Suppressor macrophage treated with lipopolysaccharide for 4 hours (primary cell): ENCODE measurements at regions not wholly inside any gene's neighbourhood (a gene's known extent, or its start where the extent isn't known, plus 50 kb on each side); places are given as distances from the start of the nearest gene placed in this dataset.

Experiments used
- DNase-seq: peaks from one replicate; pipeline ENCODE4 v3.0.0-alpha.2; 2020

DNA sequence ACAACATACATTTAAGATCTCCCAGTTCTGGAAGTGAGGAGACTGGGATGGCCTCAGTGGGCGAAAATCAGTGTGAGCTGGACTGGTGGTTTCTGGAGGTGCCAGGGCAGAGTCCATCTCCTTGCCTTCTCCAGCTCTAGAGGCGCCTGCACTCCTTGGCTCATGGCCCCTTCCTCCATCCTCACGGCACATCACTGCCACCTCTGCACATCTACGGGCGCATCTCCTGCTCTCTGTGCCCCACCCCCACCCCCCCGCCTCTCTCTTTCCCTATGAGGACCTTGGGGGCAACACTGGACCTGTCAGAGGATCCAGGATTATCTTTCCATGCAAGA, 62.8 kb upstream of the DIO3 start:
- no peak for DNase-seq

DNA sequence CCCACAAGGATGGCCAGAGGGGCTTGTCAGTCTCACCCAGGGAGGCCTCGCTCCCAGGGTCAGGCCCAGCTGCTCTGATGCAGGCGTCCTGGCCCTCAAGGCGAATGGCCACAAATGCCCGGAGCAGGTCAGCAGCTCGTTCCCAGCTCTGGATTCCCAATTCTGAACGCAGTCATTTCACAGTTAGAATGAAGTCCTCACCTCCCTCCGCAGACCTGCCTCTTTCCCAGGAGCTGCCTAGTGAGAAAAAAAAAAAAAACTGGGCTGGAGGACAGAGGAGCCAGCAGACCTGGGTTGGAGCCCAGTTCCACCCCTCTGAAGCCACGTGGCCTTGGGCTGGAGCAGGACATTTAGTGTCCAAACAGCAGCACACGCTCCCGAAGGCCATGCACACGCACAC, 62.2 kb upstream of the DIO3 start:
- DNase-seq, result no peak

DNA sequence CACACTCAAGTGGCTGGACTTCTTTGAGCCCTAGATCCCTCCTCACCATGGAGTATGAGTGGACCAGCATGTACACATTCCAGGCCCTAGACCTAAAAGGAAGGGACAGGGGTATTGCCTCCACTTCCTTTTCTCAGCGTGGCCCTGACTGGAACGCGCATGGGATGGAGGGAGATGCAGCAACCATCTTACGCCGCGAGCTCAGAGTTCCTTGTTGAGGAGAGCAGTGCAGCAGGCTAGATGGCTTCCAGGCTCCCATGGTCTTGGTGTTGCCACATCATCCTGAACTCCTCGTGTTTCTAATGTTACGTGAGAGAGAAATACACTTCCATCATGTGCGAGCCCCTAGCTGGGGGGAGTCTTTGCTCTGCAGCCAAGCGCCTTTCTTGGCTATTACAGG, 61.8 kb upstream of the DIO3 start:
- no peak for DNase-seq

DNA sequence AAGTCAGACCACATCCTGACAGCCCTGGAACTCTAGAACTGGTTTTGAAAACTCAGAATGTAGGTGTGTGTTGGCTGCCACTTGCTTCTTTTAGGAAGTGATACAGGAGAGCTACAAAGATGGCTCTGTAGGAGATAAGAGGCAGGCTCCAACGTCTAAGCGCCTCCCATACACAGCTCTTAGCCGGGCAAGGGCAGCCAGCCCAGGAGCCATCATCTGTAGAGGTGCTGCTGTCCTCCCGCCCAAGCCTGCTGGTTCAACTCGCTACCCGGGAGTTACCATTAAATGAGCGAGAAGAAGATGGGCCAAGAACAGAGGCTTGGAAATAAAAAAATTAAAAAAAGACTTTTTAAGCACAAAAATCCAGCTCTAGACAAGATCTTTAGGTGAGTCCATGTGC, 61.2 kb upstream of the DIO3 start:
- DNase-seq, result no peak

DNA sequence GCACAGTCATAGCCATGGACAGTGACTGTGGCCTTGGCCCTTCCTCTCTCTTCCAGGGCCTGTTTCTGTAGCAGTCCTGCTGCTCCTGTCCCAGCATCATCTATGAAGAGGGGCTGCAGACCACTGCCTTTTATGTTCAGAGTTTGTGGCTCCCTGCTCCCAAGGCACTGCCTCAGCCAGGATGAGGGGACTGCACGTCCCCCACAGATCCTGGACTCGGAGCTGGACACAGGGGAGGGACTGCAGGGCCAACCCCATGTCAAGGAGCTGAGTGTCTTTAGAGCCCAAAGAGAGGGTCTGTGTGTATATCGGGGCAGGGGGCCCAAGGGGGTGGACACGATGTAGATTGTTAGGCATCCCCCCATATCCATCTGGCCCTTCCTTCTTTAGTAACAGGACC, 60.6 kb upstream of the DIO3 start:
- DNase-seq, result no peak

DNA sequence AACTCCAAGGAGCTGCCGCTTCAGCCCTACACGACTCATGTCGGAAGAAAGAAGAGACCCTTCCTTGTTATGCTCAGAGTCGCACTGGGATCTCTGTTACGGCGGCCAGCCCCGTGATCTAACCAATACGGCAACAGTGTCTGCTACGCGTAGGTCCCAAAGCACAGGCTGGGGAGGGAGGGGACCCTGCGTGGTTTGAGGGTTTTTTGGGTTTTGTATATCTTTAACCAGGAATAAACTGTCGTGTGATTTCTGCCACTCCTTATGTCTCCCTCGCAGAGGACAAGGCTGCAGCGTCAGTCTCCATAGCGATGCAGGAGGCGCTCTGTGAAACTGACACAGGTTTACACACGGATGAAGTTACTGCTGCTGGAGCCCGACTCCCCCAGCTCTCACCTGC, 60.0 kb upstream of the DIO3 start:
- no peak for DNase-seq

DNA sequence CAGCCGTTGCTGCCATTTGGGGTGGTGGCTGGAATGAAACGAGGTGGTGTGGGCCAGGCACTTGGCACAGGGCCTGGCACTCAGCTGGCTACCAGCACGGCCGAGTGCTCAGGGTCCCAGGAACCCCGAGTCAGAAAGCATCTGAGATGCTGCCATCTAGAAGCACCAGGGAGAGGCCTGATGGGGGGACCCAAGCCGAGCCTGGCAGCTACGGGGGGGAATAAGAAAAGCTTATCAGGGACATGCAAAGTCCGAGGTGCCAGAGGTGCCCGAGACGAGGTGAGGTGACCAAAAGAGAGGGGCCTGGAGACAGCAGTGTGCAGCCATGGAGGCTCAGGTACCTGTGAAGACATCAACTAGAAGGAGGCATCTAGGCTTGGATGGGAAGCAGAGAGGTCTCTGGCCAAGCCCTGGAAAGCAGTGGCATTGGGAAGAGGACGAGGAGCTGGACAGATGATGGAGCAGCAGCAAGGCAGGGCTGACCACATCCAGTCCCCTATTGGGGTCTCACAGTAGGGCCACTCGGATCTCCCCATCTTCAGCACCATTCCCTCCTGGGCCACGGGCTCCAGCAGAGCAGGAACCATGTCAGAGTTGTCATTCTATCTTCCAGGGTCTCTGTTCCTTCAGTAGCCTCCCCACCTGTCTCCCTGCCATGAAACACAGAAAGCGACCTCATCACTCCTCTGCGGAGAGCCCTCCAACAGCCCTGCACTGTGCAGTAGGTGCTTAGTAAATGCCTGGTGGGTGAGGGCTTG, 59.3 kb upstream of the DIO3 start:
- no peak for DNase-seq

DNA sequence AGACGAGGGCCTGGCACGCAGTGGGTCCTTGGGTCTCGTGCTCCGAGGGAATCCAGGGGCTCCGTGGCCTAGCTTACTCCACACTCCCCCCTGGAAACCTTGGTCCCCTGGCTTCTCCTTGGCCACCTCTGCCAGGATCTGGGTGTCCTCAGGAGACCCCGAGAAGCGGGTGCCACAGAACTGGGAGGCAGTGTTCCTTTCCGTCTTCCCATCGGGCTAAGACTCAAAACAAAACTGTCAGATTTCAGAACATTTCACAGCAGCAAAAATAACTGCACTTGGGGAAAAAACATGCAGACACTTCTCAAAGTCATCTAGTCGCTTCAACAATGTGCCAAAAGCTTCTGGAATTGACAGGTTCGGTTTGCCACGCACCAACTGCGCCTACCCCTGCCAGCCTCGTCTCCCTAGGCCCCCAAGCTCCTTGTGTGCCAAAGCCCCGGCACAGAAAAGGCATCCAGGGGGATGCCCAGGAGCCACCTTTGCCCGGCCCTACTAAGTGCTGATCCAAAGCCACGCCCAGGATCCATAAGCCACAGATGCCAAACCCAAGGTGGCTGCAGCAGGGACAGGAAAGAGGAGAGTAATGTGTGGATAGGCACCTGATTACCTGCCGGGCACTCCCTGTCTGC, 58.4 kb upstream of the DIO3 start:
- no peak for DNase-seq

DNA sequence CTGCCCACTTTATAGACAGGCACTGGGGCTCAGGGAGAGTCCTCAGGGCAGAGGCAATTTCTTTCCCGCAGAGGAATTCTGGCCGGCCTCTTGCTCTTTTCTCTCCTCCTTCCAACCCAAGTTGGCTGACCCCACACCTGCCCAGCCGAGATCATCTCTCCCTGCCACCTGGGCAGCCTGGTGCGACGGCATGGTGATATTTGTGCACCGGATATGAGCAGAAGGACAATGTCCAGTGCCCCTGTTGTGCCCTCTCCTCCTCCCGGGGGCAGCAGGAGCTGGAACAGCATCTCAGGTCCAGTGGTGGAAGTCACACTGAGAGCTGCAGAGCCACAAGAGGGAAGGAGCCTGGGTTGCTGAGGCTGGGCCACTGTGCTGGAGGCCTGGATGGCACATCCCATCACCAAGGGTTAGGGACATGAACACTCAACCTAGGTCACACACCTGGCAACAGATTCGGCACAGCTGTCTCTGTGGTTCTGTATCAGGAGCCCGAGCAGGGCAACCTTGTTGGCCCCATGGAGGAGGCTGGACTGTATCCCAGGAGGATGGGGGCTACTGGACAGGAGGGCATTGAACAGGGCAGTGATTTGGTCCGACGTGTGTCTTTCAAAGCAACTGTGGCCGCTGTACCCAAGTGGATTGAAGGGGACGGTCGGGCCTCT, 57.7 kb upstream of the DIO3 start:
- DNase-seq, result no peak

DNA sequence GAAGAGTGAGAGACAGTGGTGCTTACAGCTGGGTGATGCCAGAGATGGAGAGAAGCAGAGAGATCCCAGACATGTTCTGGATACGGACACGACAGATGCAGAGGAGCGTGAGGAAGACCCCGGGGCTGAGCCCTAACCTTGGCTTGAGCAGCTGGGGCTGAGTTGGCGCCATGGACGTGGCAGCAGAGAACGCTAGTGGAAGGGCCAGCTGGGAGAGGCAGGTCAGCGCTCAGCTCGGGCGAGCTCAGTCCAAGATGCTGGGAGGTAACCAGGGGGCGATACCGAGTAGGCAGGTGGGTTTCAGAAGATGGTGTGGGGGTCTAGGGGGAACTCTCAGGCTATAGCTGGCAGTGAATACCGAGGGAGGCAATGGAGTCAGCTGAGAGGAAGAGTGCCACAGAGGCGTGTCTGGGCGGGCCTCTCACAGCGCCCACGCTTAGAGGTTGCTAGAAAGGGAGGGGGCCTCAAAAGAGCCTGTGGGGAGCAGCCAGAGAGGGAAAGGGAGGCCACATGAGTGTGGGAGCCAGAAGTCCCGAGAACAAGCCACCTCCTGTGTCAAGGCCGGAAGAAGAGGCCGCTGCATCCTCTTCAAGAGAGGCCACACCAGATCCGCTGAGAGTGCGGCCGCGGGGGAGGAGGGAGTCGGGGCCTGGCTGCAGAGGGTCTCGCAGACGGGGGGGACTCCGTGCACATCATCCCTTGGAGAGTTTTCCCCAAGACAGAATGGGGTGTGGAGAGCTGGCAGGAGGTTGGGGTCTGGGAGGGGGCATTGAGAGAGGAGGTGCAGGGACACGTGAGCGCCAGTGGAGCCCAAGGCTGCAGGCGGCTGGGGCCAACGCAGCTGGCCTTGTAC, 57.0 kb upstream of the DIO3 start:
- DNase-seq, result no peak

DNA sequence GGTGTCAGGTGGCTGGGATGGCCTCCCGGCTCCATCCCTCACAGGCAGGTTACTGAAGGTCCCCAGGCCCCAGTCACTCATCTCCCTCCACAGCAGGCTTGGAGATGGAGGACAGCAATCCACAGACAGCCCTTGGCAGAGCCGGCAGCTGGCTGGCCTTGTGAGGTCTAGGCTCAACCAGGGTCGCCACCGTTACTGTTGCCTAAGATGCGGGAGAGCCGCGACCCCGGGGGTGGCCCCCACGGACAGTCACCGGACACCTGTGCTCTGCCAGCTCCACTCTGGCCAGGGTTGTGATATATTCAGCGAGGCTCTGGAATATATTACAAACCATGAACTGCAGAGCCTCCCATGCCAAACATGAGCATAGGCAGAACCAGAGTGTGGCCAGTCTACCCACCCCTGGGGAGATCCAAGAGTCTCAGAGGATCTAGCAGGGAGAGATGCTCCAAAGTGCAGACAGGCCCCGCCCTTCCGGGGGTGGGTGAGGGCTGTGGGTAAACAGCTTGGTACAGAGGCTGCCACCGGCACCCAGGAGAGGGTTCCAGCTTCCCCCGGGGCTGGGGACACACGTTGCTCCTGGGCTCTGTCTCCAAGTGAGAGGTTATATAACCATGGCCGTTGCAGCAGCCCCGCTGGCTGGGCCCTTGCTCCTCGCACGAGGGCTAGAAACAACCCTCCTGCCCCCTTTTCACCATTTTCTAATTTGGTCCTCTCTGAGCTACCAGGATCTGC, 55.9 kb upstream of the DIO3 start:
- no peak for DNase-seq

DNA sequence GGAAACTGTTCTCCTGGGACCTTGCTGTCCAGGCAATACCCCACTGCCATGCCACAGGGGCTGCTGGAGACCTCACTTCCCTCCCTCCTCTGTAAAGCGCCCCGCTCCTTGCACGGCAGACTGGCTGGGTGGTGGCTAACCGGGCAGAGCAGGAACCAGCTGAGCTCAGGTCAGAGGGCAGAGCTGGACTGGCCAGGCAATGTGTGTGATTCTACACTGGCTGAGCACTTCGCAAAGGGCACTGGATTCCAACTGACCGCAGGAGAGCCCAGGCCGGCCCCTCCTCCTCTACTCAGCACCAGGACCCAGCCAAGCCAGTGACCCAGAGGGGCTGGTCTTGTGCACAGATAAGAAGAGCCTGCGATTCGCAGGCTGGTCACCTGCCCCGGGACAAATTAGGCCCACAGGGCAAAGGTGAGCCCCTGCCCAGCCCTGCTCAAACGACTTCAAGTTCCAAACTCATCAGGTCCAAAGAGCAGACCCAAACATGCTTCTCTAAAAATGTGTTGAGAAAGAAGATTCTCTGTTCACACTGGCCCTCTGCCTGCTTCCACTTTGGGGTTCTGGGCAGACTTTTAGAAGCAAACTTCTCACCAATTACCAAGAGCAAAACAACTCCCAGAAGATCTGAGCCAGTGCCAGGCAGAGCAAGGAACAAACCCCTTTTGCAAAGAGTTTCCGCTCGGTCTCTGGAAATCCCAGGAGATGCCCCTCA, 54.9 kb upstream of the DIO3 start:
- no peak for DNase-seq

DNA sequence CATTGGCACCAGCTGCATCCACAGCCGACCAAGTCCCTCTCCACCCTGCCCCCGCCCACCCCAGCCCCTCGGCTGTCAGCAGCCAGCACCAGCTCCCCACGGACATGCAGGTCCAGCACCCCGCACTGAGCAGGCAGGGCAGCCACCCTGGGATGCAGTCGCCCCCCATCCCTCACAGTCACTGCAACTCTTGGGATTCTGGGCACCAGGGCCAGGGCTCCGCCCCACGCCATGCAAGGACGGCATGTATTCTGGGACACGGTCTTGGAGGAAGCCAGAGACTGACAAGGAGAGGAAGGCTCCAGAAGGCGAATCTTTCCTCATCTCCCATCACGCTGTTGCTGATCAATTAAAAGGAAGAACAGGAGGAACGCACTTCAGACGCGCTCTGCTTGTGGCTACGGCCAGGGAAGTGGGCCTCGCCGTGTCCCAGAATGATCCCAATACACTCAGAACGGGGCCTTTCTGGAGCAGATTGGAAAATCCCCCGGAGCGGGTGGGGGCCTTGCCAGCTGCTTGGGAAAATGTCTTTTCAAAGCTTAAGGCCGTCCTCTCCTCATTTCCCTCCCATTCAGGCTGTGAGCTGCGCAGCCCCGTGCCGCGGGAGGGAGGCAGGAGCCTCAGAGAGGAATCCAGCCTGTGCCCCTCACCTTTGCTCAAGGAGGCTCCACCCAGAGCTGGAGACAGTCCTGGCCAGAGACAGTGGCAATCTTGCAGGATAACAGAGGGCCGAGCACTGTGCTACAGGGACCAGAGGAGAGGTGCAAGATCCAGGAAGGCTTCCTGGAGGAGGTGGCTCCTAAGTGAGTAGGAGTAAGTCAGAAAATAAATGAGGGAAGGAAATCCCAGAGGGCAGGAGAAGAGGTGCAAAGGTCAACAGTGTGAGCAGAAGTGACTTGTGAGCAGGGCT, 54.1 kb upstream of the DIO3 start:
- no peak for DNase-seq

DNA sequence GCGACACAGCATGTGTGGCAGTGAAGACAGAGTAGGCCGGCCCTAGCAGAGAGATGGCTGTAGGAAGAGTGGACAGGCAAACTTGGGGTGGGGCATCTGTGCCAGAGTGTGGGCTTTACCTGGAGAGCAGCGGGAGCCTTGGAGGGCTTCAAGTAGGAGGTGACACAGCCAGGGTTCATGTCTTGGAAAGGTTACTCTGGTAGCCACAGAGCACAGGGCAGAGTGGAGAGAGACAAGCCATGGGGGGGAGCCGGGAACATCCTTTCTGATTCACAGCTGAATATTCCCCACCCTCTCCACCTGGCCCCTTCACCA, 53.5 kb upstream of the DIO3 start:
- no peak for DNase-seq

DNA sequence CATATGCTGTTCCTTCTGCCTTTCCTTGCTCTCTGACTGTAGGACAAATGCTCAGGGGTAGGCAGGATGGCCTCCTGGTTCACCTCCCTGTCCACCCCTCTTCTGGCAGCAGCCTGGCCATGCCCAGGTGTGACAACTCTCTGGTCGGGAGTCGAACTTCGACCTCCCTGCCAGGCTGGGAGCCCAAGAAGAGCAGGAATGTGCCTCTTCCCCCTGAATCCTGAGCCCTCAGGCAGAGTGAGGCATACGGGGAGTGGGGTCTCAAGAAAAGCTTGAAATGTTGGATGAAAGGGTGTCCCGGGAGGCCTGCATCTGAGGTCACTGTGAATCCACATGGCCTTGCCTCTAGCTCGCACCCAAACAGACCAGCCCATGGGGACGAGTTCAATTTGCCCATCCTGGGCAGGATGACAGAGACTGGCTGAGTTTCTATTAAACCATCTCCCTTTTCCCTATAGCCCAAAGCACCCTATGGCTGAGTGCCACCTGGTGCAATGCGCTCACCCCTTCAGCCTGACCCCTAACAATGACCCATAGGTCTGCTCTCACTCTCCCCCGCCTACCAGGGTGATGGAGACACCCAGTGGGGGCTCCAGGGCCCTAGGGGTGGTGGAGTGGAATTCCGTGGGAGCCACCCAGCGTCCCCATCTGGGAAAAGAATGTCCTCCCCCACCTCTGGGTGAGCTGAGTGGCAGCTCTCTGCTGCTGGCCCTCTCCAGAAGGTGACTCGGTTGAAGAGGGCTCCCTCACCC, 52.9 kb upstream of the DIO3 start:
- no peak for DNase-seq

DNA sequence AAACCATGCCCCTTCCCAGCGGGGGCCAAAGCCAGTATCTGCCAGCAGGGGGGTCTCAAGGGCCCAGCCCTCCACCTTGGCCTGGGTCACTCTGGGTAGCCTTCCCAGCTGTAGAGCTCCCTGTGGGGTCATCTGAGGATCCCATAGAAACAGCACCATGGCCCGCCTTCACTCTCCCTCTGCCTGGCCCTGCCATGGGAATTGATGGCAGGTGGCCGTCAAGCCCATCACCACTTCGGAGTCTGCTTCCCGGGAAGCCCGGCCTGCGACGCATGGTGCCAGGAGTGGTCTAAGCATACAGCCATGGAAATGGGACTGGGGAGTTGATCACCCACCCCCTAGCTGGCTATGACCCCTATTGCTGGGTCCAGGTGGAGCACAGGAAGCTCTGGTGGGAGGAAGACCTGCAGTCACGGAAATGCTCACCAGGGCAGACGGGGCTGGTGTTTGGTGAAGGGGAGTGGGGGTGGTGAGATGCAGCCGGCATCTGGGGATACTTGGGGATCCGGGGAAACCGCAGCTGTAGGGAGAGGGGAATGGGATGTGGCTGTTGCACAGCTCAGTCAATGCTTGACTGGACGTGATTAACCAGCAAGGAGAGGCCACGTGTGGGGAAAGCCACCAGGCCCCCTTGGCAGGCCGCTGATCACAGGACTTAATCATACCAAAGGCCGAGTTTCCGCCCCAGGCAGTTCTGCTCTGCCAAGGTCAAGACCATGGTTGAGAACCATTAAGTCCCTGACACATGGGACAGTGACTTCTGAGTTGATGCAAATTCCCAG, 52.2 kb upstream of the DIO3 start:
- DNase-seq, result no peak

DNA sequence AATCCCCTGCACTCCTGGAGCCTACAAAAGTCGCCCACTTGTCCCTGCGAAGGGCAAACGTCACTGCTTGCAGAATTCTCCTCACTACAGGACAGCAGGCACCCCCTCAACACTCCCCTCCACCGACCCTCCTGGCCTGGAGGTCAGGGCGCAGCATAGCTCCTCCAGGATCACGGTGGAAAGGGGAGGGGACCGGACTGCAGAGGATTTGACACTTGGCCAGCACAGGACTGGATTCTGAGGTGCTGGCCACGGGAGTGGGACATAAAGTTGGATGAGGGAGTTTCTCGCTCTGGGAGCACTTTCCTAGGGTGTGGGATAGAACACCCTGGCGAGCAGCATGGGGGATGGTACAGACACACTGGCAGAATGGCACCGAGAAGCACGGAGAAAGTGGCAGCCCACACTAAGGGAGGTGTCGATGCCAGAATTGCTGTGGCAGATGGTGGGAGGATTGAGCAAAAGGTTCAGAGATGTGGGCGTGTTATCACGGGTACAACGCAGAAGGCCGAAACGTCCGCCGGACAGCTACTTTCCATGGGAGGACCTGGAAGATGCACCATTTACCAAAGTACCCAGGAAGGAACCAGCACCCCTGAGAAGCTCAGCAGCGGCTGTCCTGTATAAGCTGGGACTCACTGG, 51.4 kb upstream of the DIO3 start:
- DNase-seq, result no peak

DNA sequence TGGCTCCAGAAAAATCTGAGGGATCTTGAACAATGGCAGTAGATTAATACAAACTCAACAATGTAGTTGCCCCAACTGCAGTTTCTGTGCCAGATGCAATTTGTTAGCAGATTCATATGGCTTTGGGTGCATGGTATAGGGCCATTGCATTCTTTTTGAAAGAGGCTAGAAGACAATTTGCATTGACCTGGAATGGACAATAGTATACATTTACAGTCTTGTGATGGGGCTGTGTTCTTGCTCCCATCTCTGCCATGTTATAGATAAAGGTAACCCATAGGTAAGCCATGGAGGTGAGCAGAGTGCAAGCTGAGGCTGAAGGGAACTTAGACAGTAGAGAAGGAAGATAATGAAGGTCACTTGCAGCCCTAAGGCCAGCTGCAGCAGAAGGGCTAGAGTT, 50.1 kb upstream of the DIO3 start:
- no peak for DNase-seq
